ENCODE measurements at regions not wholly inside any gene's neighbourhood (a gene's known extent, or its start where the extent isn't known, plus 50 kb on each side); places are given as distances from the start of the nearest gene placed in this dataset.

- Histone ChIP-seq H3K9me3 (ENCODE audit: severe bottlenecking) (peaks cover 13% of the 10 kb centered on the region), H3K4me3 (ENCODE audit: low read depth, low read length) (no peak overlapping the region), H3K27ac (no peak overlapping the region), H3K36me3 (no peaks in the 10 kb centered on the region), H3K27me3 (ENCODE audit: insufficient read depth, low read depth, severe bottlenecking) (peaks cover 3% of the 10 kb centered on the region)
- TF ChIP-seq, protein P1, sequence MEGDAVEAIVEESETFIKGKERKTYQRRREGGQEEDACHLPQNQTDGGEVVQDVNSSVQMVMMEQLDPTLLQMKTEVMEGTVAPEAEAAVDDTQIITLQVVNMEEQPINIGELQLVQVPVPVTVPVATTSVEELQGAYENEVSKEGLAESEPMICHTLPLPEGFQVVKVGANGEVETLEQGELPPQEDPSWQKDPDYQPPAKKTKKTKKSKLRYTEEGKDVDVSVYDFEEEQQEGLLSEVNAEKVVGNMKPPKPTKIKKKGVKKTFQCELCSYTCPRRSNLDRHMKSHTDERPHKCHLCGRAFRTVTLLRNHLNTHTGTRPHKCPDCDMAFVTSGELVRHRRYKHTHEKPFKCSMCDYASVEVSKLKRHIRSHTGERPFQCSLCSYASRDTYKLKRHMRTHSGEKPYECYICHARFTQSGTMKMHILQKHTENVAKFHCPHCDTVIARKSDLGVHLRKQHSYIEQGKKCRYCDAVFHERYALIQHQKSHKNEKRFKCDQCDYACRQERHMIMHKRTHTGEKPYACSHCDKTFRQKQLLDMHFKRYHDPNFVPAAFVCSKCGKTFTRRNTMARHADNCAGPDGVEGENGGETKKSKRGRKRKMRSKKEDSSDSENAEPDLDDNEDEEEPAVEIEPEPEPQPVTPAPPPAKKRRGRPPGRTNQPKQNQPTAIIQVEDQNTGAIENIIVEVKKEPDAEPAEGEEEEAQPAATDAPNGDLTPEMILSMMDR (IDR thresholded peaks at IDR 0.05; ENCODE audit: low read depth, low read length): no peak
- no peak for DNase-seq
Measured at GRCh38 chr4:75376543-75376942, 137.7 kb downstream of the RCHY1 start.

- Histone ChIP-seq H3K4me3 (ENCODE audit: low read depth, low read length) (no peak overlapping the region), H3K9me3 (ENCODE audit: severe bottlenecking) (no peaks in the 10 kb centered on the region), H3K36me3 (no peaks in the 10 kb centered on the region), H3K27ac (no peak overlapping the region), H3K27me3 (ENCODE audit: insufficient read depth, low read depth, severe bottlenecking) (peaks cover 4% of the 10 kb centered on the region)
- no peak for DNase-seq
- TF ChIP-seq, protein P1 (IDR thresholded peaks at IDR 0.05; ENCODE audit: low read depth, low read length): no peak
Measured at GRCh38 chr4:75371915-75372314, 142.3 kb downstream of the RCHY1 start.

GRCh38 chr4:75370576-75370975, 143.6 kb downstream of the RCHY1 start:
- H3K27me3 ChIP-seq (ENCODE audit: insufficient read depth, low read depth, severe bottlenecking): peaks cover 4% of the 10 kb centered on the region
- H3K36me3 ChIP-seq: no peaks in the 10 kb centered on the region
- H3K9me3 ChIP-seq (ENCODE audit: severe bottlenecking): no peaks in the 10 kb centered on the region
- TF ChIP-seq, protein P1 (IDR thresholded peaks at IDR 0.05; ENCODE audit: low read depth, low read length): no peak
- DNase-seq: no peak
- no peak overlapping the region for H3K27ac ChIP-seq
- no peak overlapping the region for H3K4me3 ChIP-seq (ENCODE audit: low read depth, low read length)

- Histone ChIP-seq H3K4me3 (ENCODE audit: low read depth, low read length) (no peak overlapping the region), H3K27me3 (ENCODE audit: insufficient read depth, low read depth, severe bottlenecking) (peaks cover 7% of the 10 kb centered on the region), H3K9me3 (ENCODE audit: severe bottlenecking) (no peaks in the 10 kb centered on the region), H3K27ac (no peak overlapping the region), H3K36me3 (no peaks in the 10 kb centered on the region)
- no peak for DNase-seq
- TF ChIP-seq, protein P1 (IDR thresholded peaks at IDR 0.05; ENCODE audit: low read depth, low read length): no peak
Measured at GRCh38 chr4:75345423-75345822, 168.8 kb downstream of the RCHY1 start.

DNA sequence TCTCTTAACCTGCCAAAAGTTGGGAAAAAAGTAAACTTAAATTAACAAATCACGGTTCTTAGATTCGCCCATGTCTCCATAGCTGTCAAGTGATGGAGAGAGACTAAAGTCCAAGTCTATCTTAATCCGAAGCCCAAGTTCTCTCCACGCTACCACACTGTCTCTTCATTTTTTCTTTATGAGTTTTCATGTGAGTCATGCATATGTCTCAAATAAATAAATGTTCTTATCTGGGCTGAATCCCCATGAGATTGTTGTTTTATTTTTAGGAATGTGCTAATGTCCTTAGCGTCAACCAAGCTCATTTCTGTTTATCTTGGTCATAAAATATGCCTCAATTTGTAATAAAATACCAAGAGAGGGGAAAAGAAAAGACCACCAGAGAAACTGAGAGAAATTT, 169.3 kb downstream of the RCHY1 start:
- Histone ChIP-seq H3K36me3 (no peaks in the 10 kb centered on the region), H3K9me3 (ENCODE audit: severe bottlenecking) (no peaks in the 10 kb centered on the region), H3K27ac (no peak overlapping the region), H3K27me3 (ENCODE audit: insufficient read depth, low read depth, severe bottlenecking) (peaks cover 6% of the 10 kb centered on the region), H3K4me3 (ENCODE audit: low read depth, low read length) (no peak overlapping the region)
- DNase-seq: no peak
- TF ChIP-seq, protein P1 (IDR thresholded peaks at IDR 0.05; ENCODE audit: low read depth, low read length): no peak

DNA sequence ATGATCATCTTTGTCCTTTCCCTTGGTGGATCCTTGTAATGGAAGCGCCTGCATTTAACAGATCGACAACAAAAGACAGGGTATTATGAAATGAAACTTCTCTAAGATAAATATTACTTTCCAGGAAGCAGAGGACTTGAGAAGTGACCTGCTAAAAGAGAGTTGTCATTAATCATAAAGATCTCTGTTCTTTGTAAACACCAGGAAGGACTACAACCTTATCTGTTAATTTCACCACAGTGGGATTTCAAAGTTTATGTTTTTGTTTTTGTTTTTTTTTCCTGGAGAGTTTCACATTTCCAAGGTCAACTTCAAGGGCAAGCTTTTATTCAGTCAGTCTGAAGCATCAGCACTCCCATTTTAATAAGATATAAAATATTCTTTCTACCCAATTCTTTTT, 170.9 kb downstream of the RCHY1 start:
- H3K9me3 ChIP-seq (ENCODE audit: severe bottlenecking): no peaks in the 10 kb centered on the region

More for the DNA sequence above, 170.9 kb downstream of the RCHY1 start:
- DNase-seq: no peak
- no peak overlapping the region for H3K4me3 ChIP-seq (ENCODE audit: low read depth, low read length)
- H3K36me3 ChIP-seq: no peaks in the 10 kb centered on the region
- peaks cover 4% of the 10 kb centered on the region for H3K27me3 ChIP-seq (ENCODE audit: insufficient read depth, low read depth, severe bottlenecking)
- no peak overlapping the region for H3K27ac ChIP-seq
- TF ChIP-seq, protein P1 (IDR thresholded peaks at IDR 0.05; ENCODE audit: low read depth, low read length): no peak
